ENCODE measurements at regions not wholly inside any gene's neighbourhood (a gene's known extent, or its start where the extent isn't known, plus 50 kb on each side); places are given as distances from the start of the nearest gene placed in this dataset.

GRCh38 chr21:33135925-33136324 lies 66.0 kb downstream of the OLIG1 start:
- TF ChIP-seq POLR2AphosphoS5 (IDR thresholded peaks at IDR 0.05; ENCODE audit: low read depth, low read length) (no peak), CTCF (IDR thresholded peaks at IDR 0.05) (no peak), REST (IDR thresholded peaks at IDR 0.05; ENCODE audit: insufficient read depth in 1 of 2, low read depth in 2 of 2, low read length in 1 of 2) (no peak), TCF7L2 (IDR thresholded peaks at IDR 0.05; ENCODE audit: low read depth, low read length) (no peak), SIN3A (IDR thresholded peaks at IDR 0.05; ENCODE audit: borderline replicate concordance, insufficient read depth, low read depth, low read length) (no peak)
- Histone ChIP-seq H3K4me3 (ENCODE audit: low read depth in 2 of 2, low read length in 2 of 2) (no peak overlapping the region), H3K9me3 (ENCODE audit: control insufficient read depth, insufficient read depth, low read depth, low read length) (no peaks in the 10 kb centered on the region), H3K36me3 (ENCODE audit: control insufficient read depth, insufficient read depth, low read length) (no peaks in the 10 kb centered on the region), H3K4me1 (ENCODE audit: control insufficient read depth, insufficient read depth, low read length) (no peaks in the 10 kb centered on the region), H3K27ac (ENCODE audit: low read length) (no peak overlapping the region), H3K27me3 (ENCODE audit: control insufficient read depth, insufficient read depth, low read length) (no peaks in the 10 kb centered on the region; the same call in 1 of the 2 replicates)
- ATAC-seq (no peak), DNase-seq (ENCODE audit: low read depth, low spot score) (no peak)
- ChIA-PET POLR2A (no interaction called here), CTCF (interaction anchor here (0.6 kb wide), 1 partner anchor 119 kb away, joined by 3 read pairs; no protein-coding TSS in a partner anchor)
- in situ Hi-C loops (cut with HindIII; ENCODE audit: low pct_unique_long_range_greater_than_20kb, low sequenced_read_pairs) (no loop called here), intact Hi-C loops (cut with micrococcal nuclease; ENCODE audit: unreplicated experiment) (no loop called here)
- no TSS peak for BruUV-seq (replicated peaks)

GRCh38 chr21:33136847-33137502 lies 67.0 kb downstream of the OLIG1 start:
- DNase-seq (ENCODE audit: low read depth, low spot score) = no peak
- no peaks in the 10 kb centered on the region for H3K36me3 ChIP-seq (ENCODE audit: control insufficient read depth, insufficient read depth, low read length)
- H3K4me1 ChIP-seq (ENCODE audit: control insufficient read depth, insufficient read depth, low read length) = no peaks in the 10 kb centered on the region
- H3K27ac ChIP-seq (ENCODE audit: low read length) = no peak overlapping the region
- no peak overlapping the region for H3K4me3 ChIP-seq (ENCODE audit: low read depth in 2 of 2, low read length in 2 of 2)
- in situ Hi-C loops (cut with HindIII; ENCODE audit: low pct_unique_long_range_greater_than_20kb, low sequenced_read_pairs) = no loop called here
- POLR2A ChIA-PET = no interaction called here
- BruUV-seq (replicated peaks) = no TSS peak
- ATAC-seq = no peak
- TF ChIP-seq POLR2AphosphoS5 (IDR thresholded peaks at IDR 0.05; ENCODE audit: low read depth, low read length) (no peak), CTCF (IDR thresholded peaks at IDR 0.05) (no peak), TCF7L2 (IDR thresholded peaks at IDR 0.05; ENCODE audit: low read depth, low read length) (no peak), REST (IDR thresholded peaks at IDR 0.05; ENCODE audit: insufficient read depth in 1 of 2, low read depth in 2 of 2, low read length in 1 of 2) (no peak), SIN3A (IDR thresholded peaks at IDR 0.05; ENCODE audit: borderline replicate concordance, insufficient read depth, low read depth, low read length) (no peak)
- CTCF ChIA-PET = no interaction called here
- intact Hi-C loops (cut with micrococcal nuclease; ENCODE audit: unreplicated experiment) = no loop called here
- no peaks in the 10 kb centered on the region for H3K9me3 ChIP-seq (ENCODE audit: control insufficient read depth, insufficient read depth, low read depth, low read length)
- H3K27me3 ChIP-seq (ENCODE audit: control insufficient read depth, insufficient read depth, low read length) = no peaks in the 10 kb centered on the region; the same call in 1 of the 2 replicates

All from Panc1 (cell line).